A673 (cell line): ENCODE measurements at regions not wholly inside any gene's neighbourhood (a gene's known extent, or its start where the extent isn't known, plus 50 kb on each side); places are given as distances from the start of the nearest gene placed in this dataset.

Experiments
- CTCF ChIP-seq: fragments of 300-800, 200-600 bp; sonication (generic); conservative IDR thresholded peaks from 2 replicates; pipeline ENCODE4 v1.5.1; 2017; ENCODE audit warnings: low read depth, mild to moderate bottlenecking, antibody characterized with exemption, low read length, moderate library complexity, mixed read lengths
- EZH2 ChIP-seq: fragments of 200-600 bp; sonication (generic); IDR thresholded peaks from 2 replicates; pipeline ENCODE4 v1.6.1; 2017; ENCODE audit warnings: borderline replicate concordance, low read depth, mild to moderate bottlenecking, mixed read lengths, antibody characterized with exemption, low read length; ENCODE audit not compliant: poor library complexity, severe bottlenecking

GRCh38 chr20:53786445-53787267 lies 193.0 kb upstream of the ZNF217 start:
- TF ChIP-seq CTCF (no peak), EZH2 (no peak)
